B cell (primary cell): ENCODE measurements at regions not wholly inside any gene's neighbourhood (a gene's known extent, or its start where the extent isn't known, plus 50 kb on each side); places are given as distances from the start of the nearest gene placed in this dataset.

Experiments
- ATAC-seq: fragments of 200-7000 bp; cut with Tn5 transposase; one replicate; pipeline ENCODE4 v1.10.0; 2021; ENCODE audit warnings: low read depth, mild to moderate bottlenecking, moderate number of reproducible peaks, moderate library complexity
- CTCF ChIA-PET: fragments of 350-600 bp; sonication (Branson Sonifier 250); formaldehyde crosslinking; loops from one replicate; lab custom pipeline; 2021; ENCODE audit warnings: antibody characterized with exemption, inconsistent platforms; lab: Charles Lee
- POLR2A ChIA-PET: fragments of 350-600 bp; sonication (Branson Sonifier 250); formaldehyde crosslinking; loops from one replicate; lab custom pipeline; 2021; ENCODE audit warnings: antibody characterized with exemption; lab: Charles Lee
- DNase-seq: peaks from one replicate; pipeline ENCODE4 v3.0.0; 2013
- H2AFZ ChIP-seq: 2 replicates; pipeline ENCODE4 v1.6.1; 2012; ENCODE audit warnings: mild to moderate bottlenecking, low read depth, low read length; ENCODE audit not compliant: insufficient read depth, poor library complexity, severe bottlenecking
- H3K27ac ChIP-seq, 2 donors: 1 replicate in 1 of 2; 2 replicates in 1 of 2; pipeline ENCODE4 v1.5.1; 2012 to 2013; ENCODE audit warnings: low read length in 2 of 2, mild to moderate bottlenecking in 2 of 2, moderate library complexity in 1 of 2
- H3K27me3 ChIP-seq, 4 experiments: fragments of 200-600 bp in 1 of 4; sonication (generic) in 1 of 4; replicated peaks in 1 of 4; 1 replicate in 2 of 4; 2 replicates in 2 of 4; pipeline versions ENCODE4 v1.6.1 to v1.7.0; 2013 to 2016; ENCODE audit warnings: low read length in 3 of 4, mild to moderate bottlenecking in 2 of 4, mixed read lengths in 1 of 4, moderate library complexity in 1 of 4; ENCODE audit not compliant: insufficient read depth in 4 of 4, control insufficient read depth in 3 of 4; ENCODE audit errors: control extremely low read depth in 1 of 4
- H3K36me3 ChIP-seq, 2 experiments: replicated peaks in 1 of 2; 1 replicate in 1 of 2; 2 replicates in 1 of 2; pipeline versions ENCODE4 v1.6.1 to v1.7.1; 2013; ENCODE audit warnings: low read length in 1 of 2; ENCODE audit not compliant: insufficient read depth in 2 of 2, control insufficient read depth in 1 of 2; ENCODE audit errors: control extremely low read depth in 1 of 2, extremely low read depth in 1 of 2
- H3K4me1 ChIP-seq, 2 donors: fragments of 200-600 bp in 1 of 2; sonication (generic) in 1 of 2; 1 replicate in 1 of 2; 2 replicates in 1 of 2; pipeline versions ENCODE4 v1.5.1 to v1.6.1; 2013 to 2017; ENCODE audit warnings: low read length in 2 of 2; ENCODE audit not compliant: control insufficient read depth in 2 of 2, insufficient read depth in 2 of 2
- H3K4me2 ChIP-seq: replicated peaks from 2 replicates; pipeline ENCODE3; 2012; ENCODE audit warnings: mild to moderate bottlenecking, low read depth, low read length; ENCODE audit not compliant: poor library complexity, severe bottlenecking
- H3K4me3 ChIP-seq, 5 experiments: fragments of 200-600 bp in 1 of 5; sonication (generic) in 1 of 5; 1 replicate in 3 of 5; 2 replicates in 2 of 5; pipeline versions ENCODE4 v1.5.1 to v1.7.0; 2011 to 2016; ENCODE audit warnings: low read length in 4 of 5, mild to moderate bottlenecking in 4 of 5, low read depth in 2 of 5, control low read depth in 1 of 5, moderate library complexity in 1 of 5; ENCODE audit not compliant: insufficient read depth in 1 of 5; ENCODE audit errors: control extremely low read depth in 1 of 5, extremely low read depth in 1 of 5
- H3K79me2 ChIP-seq: fragments of 200-600 bp; sonication (generic); one replicate; pipeline ENCODE4 v1.6.0; 2016; ENCODE audit warnings: low read length; ENCODE audit not compliant: control insufficient read depth, insufficient read depth
- H3K9ac ChIP-seq: fragments of 200-600 bp; sonication (generic); 2 replicates; pipeline ENCODE4 v1.6.1; 2017; ENCODE audit warnings: mild to moderate bottlenecking, low read length, moderate library complexity
- H3K9me3 ChIP-seq, 3 donors: one replicate each; pipeline versions ENCODE4 v1.6.1 to v1.7.1; 2013; ENCODE audit warnings: low read length in 2 of 3; ENCODE audit not compliant: control insufficient read depth in 2 of 3, insufficient read depth in 1 of 3; ENCODE audit errors: control extremely low read depth in 1 of 3
- H4K20me1 ChIP-seq: 2 replicates; pipeline ENCODE4 v1.6.0; 2012; ENCODE audit warnings: mild to moderate bottlenecking, low read length; ENCODE audit not compliant: insufficient read depth, control insufficient read depth, poor library complexity, severe bottlenecking
- H3K27ac Mint-ChIP-seq: one replicate; pipeline ENCODE4 v1.8.0; 2021; ENCODE audit warnings: mixed read lengths
- H3K27me3 Mint-ChIP-seq: one replicate; pipeline ENCODE4 v1.8.0; 2021; ENCODE audit warnings: mixed read lengths
- H3K4me1 Mint-ChIP-seq: one replicate; pipeline ENCODE4 v1.8.0; 2021; ENCODE audit warnings: mixed read lengths
- H3K4me3 Mint-ChIP-seq: one replicate; pipeline ENCODE4 v1.8.0; 2021; ENCODE audit warnings: mixed read lengths
- H3K9me3 Mint-ChIP-seq: one replicate; pipeline ENCODE4 v1.8.0; 2022; ENCODE audit warnings: mixed read lengths; ENCODE audit not compliant: insufficient read depth
- EZH2 ChIP-seq: IDR thresholded peaks from 2 replicates; pipeline ENCODE4 v1.6.1; 2012; ENCODE audit warnings: borderline replicate concordance, low read depth, mild to moderate bottlenecking, moderate library complexity, low read length; ENCODE audit not compliant: insufficient read depth, poor library complexity, severe bottlenecking
- WGBS: methylation state at CpG from one replicate; pipeline ENCODE4 v1.1.5; 2013; ENCODE audit warnings: missing lambda C conversion rate; ENCODE audit not compliant: insufficient coverage; 5-methylcytosine and 5-hydroxymethylcytosine counted together
- intact Hi-C: fragments of 100-400 bp; cut with micrococcal nuclease; formaldehyde crosslinking; loops from one replicate; pipeline ENCODE4 v1.10.0; 2022
- TF ChIP-seq, protein P1 (sequence below): fragments of 200-600 bp; IDR thresholded peaks from one replicate; pipeline ENCODE4 v1.8.0; 2022; ENCODE audit warnings: antibody characterized with exemption, mild to moderate bottlenecking

DNA sequence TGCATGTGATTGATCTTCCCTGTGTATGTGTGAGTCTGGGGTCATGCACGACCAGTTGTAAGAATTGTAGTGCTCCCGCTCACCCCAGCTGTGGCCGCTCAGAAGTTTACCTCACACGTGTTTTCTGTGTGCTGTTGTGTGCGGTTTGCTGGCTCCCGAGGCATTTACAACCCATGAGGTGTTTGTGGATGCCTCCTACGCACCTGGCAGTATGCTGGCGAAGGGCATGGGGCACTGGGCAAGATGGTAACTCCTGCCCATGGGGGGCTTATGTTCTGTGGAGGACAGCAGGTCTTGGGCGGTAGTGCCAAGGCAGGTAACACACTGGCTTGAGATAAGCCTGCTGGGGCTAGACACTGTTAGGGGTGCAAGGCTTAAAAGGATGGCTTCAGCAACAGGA, 102.6 kb upstream of the HS6ST1 start:
- Histone ChIP-seq H4K20me1 (no peaks in the 10 kb centered on the region), H3K9me3 (peaks cover 0 to 16% (median 0%) of the 10 kb centered on the region in 3 donors), H3K36me3 (no peaks in the 10 kb centered on the region), H3K27ac (no peak overlapping the region), H3K4me1 (no peaks in the 10 kb centered on the region), H3K4me3 (no peak overlapping the region), H3K79me2 (no peaks in the 10 kb centered on the region), H2AFZ (no peak overlapping the region), H3K4me2 (no peak overlapping the region), H3K27me3 (no peaks in the 10 kb centered on the region), H3K9ac (no peak overlapping the region)
- ChIA-PET POLR2A (no interaction called here), CTCF (no interaction called here)
- Mint-ChIP-seq H3K4me3 (no peak overlapping the region), H3K9me3 (no peaks in the 10 kb centered on the region), H3K27ac (no peak overlapping the region), H3K4me1 (no peaks in the 10 kb centered on the region), H3K27me3 (no peaks in the 10 kb centered on the region)
- 94% methylated on average over 9 of the region's 9 CpGs for WGBS
- no peak for TF ChIP-seq EZH2
- TF ChIP-seq, protein P1, sequence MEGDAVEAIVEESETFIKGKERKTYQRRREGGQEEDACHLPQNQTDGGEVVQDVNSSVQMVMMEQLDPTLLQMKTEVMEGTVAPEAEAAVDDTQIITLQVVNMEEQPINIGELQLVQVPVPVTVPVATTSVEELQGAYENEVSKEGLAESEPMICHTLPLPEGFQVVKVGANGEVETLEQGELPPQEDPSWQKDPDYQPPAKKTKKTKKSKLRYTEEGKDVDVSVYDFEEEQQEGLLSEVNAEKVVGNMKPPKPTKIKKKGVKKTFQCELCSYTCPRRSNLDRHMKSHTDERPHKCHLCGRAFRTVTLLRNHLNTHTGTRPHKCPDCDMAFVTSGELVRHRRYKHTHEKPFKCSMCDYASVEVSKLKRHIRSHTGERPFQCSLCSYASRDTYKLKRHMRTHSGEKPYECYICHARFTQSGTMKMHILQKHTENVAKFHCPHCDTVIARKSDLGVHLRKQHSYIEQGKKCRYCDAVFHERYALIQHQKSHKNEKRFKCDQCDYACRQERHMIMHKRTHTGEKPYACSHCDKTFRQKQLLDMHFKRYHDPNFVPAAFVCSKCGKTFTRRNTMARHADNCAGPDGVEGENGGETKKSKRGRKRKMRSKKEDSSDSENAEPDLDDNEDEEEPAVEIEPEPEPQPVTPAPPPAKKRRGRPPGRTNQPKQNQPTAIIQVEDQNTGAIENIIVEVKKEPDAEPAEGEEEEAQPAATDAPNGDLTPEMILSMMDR, result no peak
- ATAC-seq (no peak), DNase-seq (no peak)
- intact Hi-C loops, result no loop called here

DNA sequence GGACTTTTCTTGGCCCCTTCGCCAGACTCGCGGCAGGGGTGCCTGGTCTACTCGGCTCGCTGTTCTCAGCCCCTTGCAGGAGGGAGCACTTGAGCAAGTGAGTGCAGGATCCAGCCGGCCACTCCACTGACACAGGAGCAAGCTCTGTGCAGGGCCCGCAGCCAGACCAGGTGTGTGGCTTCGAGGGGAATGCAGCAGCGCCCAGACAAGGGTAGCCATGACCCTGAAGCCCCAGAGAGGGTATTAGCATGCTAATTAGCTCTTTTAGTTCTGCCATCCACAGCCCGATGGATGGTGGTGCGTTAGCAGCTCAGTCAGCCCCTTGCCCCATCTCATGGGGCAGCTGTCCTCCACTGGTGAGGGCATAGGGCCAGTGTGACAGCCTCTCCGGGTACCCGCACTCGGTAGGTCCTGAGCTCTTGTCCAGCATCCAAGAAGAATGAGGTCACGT, 103.2 kb upstream of the HS6ST1 start:
- no peaks in the 10 kb centered on the region for H3K27me3 ChIP-seq
- H3K79me2 ChIP-seq, result no peaks in the 10 kb centered on the region
- H4K20me1 ChIP-seq, result no peaks in the 10 kb centered on the region
- no peak overlapping the region for H3K4me2 ChIP-seq
- Mint-ChIP-seq H3K27ac (no peak overlapping the region), H3K27me3 (no peaks in the 10 kb centered on the region), H3K4me3 (no peak overlapping the region), H3K9me3 (no peaks in the 10 kb centered on the region), H3K4me1 (no peaks in the 10 kb centered on the region)
- no peak overlapping the region for H3K27ac ChIP-seq
- no peak for TF ChIP-seq EZH2
- TF ChIP-seq, protein P1, result no peak
- no peak overlapping the region for H3K4me3 ChIP-seq
- no peaks in the 10 kb centered on the region for H3K36me3 ChIP-seq
- POLR2A ChIA-PET, result no interaction called here
- H3K9ac ChIP-seq, result no peak overlapping the region
- H2AFZ ChIP-seq, result no peak overlapping the region
- WGBS, result 96% methylated on average over 12 of the region's 15 CpGs
- DNase-seq, result no peak
- no peak for ATAC-seq
- CTCF ChIA-PET, result no interaction called here
- H3K9me3 ChIP-seq, result peaks cover 0 to 16% (median 0%) of the 10 kb centered on the region in 3 donors
- H3K4me1 ChIP-seq, result no peaks in the 10 kb centered on the region
- intact Hi-C loops, result no loop called here
